Islet of Langerhans (tissue), 1 donor: ENCODE measurements at regions not wholly inside any gene's neighbourhood (a gene's known extent, or its start where the extent isn't known, plus 50 kb on each side); places are given as distances from the start of the nearest gene placed in this dataset.
"Not testable (repeated sequence)": the region's sequence is repeated elsewhere in the genome, so short reads cannot be mapped to it uniquely, and the experiment has no call there.

Experiments
- FAIRE-seq: peaks from one replicate; lab custom pipeline; 2011; peaks lifted over from hg19 to GRCh38; lab: Jason Lieb, UNC

GRCh38 chr19:30815889-30816580 is 443.9 kb downstream of the ZNF536 start:
- no peak for FAIRE-seq

- FAIRE-seq: no peak
These were observed 440.0 kb downstream of the ZNF536 start for GRCh38 chr19:30812099-30812678.

GRCh38 chr19:30811397-30812098 is 439.4 kb downstream of the ZNF536 start:
- no peak for FAIRE-seq

- no peak for FAIRE-seq
These were observed 438.5 kb downstream of the ZNF536 start for GRCh38 chr19:30810726-30811125.

- FAIRE-seq: no peak
These were observed 435.1 kb downstream of the ZNF536 start for GRCh38 chr19:30807278-30807677.

- no peak for FAIRE-seq
These were observed 434.1 kb downstream of the ZNF536 start for GRCh38 chr19:30806311-30806710.

- no peak for FAIRE-seq
These were observed 432.6 kb downstream of the ZNF536 start for GRCh38 chr19:30804751-30805150.

- FAIRE-seq: not testable (repeated sequence)
These were observed 432.1 kb downstream of the ZNF536 start for GRCh38 chr19:30804333-30804732.

- FAIRE-seq: no peak
These were observed 430.3 kb downstream of the ZNF536 start for GRCh38 chr19:30802424-30803013.

GRCh38 chr19:30799865-30800755 is 427.9 kb downstream of the ZNF536 start:
- no peak for FAIRE-seq

GRCh38 chr19:30795727-30796126 is 423.5 kb downstream of the ZNF536 start:
- no peak for FAIRE-seq

GRCh38 chr19:30792561-30793505 is 420.6 kb downstream of the ZNF536 start:
- FAIRE-seq: no peak

GRCh38 chr19:30791088-30791487 is 418.9 kb downstream of the ZNF536 start:
- FAIRE-seq: no peak

- no peak for FAIRE-seq
These were observed 418.0 kb downstream of the ZNF536 start for GRCh38 chr19:30790056-30790680.

- no peak for FAIRE-seq
These were observed 416.1 kb downstream of the ZNF536 start for GRCh38 chr19:30788105-30788765.

GRCh38 chr19:30785458-30786137 is 413.4 kb downstream of the ZNF536 start:
- FAIRE-seq: no peak

GRCh38 chr19:30784850-30785457 is 412.8 kb downstream of the ZNF536 start:
- no peak for FAIRE-seq

GRCh38 chr19:30783936-30784335 is 411.8 kb downstream of the ZNF536 start:
- FAIRE-seq: no peak

GRCh38 chr19:30783212-30783611 is 411.0 kb downstream of the ZNF536 start:
- FAIRE-seq: no peak
